ENCODE measurements at regions not wholly inside any gene's neighbourhood (a gene's known extent, or its start where the extent isn't known, plus 50 kb on each side); places are given as distances from the start of the nearest gene placed in this dataset.

DNA sequence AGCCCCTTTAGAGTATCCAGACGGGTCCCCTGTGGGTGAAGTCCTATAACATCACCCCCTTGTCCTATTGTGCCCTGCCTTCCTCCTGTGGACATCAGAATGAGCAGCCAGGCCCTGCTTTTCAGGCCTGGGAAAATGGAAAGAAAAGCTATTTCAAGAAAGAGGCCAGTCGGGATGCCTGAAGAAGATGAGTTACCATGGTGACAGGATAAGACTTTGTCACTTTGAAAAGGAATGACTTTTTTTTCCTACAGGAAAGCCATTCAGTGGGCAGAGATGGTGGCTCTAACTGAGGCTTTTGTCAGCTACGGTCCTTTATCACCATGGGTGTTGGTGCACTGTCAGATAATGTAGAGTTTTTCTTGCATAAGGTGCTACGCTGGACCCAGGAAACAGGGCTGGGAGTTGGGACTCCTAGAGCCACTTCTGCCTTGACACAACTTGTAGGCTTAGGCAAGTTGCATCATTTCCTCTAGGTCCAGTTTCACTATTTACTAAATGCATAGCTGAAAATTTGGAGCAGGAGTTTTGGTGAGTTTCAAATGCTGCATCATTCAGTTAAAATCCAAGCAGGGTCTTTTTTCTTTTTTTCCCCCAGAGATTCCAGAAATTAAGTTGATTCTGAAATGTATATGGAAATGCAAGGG is 179.0 kb upstream of the ADRA1D start:
- no peak for DNase-seq

DNA sequence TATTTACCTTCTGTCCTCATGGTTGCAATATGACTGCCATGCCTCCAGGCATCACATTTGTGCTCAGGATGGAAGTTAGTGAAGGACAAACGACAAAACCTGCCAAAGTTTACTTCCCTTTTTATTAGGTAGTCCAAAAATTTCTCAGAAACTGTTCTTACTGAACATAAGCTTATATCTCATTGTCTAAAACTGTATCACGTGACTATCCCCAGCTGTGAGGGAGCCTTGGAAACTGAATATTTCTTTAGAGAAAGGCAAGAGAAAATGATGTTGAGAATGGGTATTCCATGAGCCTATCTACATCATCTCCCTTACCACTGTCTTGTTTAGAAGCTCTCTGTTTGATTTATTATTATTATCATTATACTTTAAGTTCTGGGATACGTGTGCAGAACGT is 169.1 kb upstream of the ADRA1D start:
- DNase-seq = no peak

DNA sequence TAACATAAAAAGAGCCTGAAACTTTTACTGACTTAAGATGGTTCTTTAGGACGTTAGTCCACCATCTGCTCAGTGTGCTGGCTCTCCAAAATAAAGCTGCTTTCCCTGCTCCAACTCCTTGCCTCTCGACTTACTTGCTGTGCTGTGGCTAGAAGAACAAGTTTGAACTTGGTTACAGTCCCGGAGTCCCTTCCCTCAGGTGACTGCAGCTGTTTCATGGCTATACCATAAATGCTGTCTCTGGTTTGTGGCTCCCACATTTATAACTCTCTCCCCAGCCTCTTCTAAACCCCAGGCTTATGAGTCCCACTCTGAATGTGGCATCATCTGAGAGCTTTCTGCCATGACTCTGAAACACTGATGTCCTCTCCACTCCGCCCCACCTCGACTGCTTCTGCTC is 166.2 kb upstream of the ADRA1D start:
- DNase-seq = no peak

DNA sequence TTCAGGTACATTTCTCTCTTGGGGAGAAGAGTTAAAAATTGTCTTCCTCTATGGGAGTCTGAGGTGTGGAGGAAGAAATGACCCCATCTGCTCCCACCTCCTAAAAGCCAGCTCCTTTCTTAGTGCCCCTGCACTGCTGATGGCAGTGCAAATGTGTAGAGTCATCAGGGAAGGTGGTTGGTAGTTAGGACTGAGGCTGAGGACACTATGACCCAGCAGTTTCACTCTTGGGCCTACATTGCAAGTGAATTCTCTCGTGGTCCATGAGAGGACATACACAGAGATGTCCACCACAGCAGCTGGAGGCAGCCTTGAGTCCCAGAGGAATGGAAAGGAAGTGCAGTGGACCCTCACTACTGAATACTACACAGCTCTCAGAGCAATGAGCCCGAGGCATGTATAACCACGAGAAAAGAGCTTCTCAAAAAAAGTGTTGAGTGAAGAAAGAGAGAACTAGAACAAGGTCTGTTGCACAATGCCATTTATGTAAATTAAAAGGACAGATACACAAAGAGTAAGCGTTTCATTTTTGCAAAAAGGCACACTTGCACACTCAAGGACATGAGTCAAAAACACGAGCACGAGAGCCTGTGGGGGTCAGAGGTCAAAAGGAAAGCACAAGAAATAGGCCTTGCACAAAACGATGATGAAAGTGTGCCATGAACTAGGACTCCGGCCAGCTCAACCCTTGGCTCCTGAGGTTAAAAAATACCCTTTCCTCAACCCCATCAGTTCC is 164.4 kb upstream of the ADRA1D start:
- DNase-seq = no peak

DNA sequence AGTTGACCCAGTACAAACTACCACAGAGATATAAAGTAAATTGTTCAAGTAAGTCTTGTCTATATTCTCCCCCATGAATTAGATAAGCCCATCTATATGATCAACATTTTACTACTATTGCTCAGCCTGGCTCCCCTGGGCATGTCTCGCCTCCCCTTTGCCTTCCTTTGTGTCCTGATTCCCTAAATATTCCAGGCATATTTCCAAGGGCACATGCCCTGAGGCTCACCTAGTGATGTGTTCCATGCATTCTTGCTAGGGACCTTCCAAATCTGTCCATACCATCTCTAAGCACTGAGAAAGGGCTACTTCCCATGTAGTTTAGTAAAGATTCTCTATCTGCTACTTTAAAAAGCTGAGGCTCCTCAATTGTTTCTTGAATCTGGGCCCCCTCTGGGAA is 163.1 kb upstream of the ADRA1D start:
- DNase-seq = no peak

DNA sequence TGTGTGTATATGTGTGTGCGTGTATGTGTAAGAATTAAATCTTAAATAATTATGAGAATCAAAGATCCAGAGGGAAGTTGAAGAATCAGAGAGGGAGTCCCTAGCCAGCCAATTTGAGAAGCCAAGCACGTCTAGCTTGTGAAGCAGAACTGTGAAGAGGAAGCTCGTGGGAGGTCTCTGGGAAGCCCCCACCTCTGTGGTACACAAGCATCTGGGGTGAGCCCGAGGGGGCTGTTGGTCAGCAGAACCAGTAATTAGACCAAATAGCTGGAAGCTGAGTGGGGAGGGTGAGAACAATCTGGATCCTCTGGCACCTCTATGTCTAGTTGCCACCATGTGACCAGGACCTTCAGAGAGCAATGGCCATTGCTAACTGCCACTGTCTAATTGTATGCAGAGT is 162.7 kb upstream of the ADRA1D start:
- DNase-seq = no peak

DNA sequence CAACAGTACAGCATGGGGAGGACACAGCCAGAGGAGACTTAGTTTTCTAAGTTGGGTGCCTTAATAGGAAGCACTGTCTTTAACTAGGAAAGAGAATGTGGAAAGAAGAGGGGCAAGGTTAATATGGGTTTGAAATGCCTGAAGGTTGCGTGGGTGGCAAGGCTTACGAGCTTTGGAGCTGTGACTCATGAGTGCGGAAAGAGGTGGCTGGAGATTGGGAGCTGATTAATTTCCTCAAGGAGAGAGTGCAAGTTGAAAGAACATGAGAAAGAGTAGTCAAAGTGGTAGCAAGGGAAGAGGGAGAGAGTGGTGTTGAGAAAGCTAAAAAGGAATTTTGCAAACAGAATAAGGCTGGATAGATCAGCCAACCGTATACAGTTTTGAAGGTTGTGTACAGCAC is 157.5 kb upstream of the ADRA1D start:
- DNase-seq = no peak

DNA sequence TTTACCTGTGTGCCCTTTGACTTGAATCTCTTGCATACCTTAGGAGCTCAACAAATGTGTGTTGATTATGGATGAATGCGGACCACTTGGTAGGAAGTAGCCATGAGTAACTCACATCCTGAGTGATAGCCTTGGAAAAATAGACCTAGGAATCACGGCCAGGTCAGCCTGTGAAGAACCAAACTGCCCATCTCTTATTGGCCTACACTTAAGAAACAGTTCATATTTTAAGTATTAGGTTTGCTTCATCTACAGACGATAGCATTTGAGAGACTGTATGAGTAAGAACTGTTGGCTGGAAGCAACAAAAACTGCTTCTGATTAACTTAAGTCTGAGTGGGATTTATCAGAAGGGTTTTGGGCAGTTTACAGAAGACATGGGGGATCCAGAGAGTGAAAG is 152.5 kb upstream of the ADRA1D start:
- no peak for DNase-seq

DNA sequence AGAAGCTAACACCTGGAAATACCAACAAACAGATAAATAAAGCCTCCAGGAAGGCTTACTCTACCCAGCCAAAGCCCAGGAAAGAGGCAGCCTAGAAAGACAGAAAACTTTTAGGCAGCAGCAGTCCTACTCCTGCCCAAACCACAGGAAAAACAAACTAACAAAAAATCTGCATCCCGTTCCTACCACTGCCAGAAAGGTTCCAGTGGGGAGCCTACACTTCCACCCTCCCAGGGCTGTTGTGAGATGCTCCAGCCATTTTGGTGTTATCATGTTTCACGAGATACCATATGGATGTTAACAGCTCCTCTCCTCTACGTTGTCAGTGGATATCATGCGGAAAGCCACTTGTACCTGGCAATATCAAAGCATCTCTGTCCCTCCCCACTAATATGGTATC is 135.9 kb upstream of the ADRA1D start:
- DNase-seq = no peak

DNA sequence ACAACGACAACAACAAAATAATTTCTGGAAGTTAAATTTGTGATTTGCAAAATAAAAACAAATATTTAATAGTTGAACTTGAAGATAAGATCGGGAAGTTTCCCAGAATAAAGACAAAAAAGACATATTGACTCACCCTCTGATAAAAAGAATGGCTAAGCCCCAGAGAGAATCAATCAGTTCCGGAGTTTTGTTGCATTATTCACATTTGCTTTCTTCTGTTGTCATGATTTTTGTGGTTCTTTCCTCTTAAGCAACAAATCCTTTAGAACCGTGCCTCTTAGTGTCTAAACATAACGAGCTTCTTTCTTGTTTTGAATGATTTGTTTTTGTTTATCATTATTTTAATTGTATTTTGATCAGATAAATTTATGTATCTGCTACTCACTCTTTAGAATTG is 134.9 kb upstream of the ADRA1D start:
- DNase-seq = no peak

DNA sequence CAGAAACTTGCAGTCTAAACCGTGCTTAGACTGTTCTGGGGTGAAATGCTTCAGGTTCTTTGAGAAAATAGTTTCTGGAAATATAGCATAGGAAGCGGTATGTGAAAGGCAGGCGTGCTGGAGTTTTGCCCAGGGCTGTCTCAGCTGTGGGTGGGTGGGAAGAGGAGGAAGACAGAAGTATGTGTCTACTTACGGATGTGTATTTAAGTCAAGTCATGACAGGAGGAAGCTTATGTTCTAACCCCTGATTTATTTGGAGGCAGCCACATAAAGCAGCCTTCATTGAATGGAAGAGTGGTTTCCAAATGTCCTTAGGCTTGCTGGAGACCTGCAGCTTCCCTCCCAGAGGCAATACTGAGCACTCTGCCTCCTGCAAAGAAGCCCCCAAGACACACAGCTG is 126.8 kb upstream of the ADRA1D start:
- DNase-seq = no peak

DNA sequence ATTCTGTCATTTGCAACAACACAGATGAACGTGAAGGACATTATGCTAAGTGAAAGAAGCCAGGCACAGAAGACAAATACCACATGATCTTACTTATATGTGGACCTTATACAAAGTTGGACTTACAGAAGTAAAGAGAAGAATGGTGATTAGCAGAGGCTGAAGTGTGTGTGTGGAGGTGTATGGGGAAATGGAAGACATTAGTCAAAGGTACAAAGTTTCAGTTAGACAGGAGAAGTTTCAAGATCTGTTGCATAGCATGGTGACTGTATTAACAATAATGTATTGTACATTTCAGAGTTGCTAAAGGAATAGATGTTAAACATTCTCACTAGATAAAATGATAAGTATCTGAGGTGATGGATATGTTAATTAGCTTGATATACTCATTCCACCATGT is 124.4 kb upstream of the ADRA1D start:
- DNase-seq = no peak

DNA sequence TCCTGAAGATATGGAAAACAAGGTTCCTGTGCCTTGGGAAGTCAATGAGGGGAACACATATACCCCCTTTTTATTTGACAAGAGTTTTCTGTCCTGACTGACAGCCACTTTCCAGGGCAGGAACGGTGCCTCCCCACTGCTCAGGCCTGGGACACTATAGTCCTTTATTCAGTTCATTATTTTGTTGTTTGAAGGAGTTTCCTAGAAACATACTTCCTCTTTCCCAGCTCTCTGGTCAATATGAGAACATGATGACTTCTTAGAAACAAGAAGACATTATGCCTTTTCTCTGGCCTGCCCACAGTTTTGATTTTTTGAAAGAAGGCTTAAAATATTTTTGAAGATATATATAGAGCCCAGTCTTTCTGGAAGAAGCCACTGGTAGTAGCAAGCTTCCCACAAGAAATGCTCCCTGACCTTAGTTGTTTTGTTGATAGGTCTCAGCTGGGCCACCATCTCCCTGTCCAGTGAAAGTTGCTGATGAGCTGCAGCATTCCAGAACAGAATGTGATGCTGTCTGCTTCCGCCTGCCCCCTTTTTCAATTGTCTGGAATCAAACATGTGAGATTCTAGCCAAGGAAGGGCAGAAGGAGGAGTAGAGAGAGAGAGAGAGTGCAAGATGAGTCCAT is 122.7 kb upstream of the ADRA1D start:
- DNase-seq = no peak

DNA sequence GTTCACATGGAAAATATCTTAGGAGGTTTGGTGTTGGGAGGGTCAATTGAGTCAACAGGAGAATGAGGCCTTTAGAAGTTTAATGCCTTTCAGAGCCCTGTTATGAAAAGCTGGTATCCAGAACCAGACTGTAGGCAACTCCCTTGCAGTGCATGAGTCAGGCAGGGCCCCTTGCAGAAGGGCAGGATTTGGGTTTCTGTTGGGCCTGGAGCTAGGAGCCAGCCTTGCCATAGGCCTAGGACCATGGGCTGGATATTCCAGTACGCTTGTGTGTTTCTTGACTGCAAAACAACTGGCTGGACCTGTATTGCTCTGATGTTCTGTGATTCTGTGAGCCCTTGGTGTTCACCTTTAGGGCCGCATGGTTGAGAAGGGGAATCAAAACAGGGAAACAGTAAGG is 121.8 kb upstream of the ADRA1D start:
- DNase-seq = no peak

DNA sequence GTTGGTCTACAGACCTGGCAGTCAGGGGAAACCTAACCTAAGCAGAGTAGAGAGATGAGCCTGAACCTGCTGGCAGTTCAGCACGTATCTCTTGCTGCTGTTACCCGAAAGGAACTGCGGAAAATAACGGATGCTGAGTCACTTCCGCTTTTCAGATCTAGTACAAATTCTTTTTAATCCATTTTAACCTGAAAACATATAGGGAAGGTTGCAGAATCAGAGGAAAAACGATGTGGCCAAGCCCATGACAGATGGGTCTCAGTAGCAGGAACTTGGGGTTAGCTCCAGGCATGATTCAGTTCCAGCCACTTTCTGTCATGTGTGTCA is 120.7 kb upstream of the ADRA1D start:
- no peak for DNase-seq

DNA sequence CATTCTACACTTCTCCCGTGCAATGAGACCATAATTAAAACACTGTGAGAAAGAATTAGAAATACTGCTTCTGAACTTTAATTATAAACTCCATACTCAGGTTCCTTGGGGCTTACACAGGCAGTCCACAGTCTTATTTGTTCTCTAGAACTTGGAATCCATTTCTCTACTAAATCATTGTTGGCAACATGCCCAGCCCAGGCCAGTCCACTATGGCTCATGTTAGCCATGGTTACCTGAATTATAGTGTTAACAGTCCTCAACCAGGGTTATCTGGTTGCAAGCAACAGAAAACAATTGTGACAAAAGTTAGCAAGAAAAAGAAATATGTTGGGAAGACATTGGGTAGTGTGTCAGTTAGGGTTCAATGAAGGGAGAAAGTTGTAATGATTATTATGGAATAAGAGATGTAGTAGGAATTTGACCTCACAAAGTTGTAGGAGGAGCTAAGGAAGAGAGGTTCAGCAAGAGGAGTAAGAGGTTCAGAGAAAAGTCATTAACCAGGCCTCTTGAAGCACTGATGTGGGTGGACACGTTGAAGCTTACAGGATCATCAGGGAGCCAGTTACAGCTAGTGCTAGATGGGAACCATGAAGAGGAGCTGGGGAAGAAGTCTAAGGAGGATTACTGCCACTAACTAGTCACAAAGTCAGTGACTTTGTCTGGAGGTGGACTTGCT is 120.2 kb upstream of the ADRA1D start:
- DNase-seq = no peak

DNA sequence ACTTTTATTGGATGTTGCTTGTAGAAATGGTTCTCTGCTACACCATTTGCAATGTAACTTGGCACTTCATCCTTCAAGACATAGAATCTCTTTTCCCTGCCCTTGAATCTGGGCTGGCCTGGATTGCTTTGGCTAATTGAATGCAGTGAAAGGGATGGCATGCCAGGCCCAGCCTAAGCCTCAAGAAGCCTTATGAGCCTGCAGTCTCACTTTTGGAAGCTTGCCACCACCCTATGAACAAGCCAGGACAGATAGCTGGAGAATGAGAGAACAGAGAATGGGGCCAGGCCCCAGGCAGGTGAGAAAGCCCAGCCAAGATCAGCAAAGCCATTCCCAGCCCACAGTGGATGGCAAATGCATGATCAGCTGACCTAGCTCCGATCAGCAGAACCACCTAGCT is 117.0 kb upstream of the ADRA1D start:
- DNase-seq = no peak

DNA sequence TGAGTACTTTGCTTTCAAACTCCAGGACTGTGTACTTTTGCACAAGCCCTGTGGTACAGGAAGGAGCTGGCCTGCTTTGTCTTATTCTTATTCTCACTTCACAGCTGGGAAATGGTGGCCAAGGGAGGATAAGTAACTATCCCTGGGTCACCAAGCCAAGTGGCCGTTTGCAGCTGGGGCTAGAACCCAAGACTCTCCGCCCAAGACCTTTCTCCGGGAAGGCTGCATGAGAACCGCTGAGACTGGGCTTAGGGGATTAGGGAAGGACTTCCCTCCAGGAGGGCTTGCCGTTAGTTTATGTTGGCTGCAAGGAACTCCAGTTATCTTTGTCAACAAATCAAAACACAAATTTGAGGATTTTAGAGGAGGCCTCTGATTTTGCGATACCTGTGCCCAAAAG is 109.5 kb upstream of the ADRA1D start:
- DNase-seq = no peak

DNA sequence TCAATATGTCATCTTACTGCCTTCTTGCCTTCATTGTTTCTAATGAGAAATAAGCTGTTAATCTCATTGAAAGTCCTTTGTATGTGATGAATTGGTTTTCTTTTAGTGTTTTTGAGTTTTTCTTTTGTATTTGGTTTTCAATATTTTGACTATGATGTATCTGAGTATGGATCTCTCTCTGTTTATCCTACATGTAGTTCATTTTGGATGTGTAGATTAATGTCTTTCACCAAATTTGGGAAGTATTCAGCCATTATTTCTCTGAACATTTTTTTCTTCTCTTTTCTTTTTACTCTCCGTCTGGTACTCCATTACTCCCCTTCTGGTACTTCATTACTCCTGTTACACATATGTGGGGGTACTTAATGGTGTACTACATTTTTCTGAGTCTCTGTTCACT is 103.3 kb upstream of the ADRA1D start:
- no peak for DNase-seq

DNA sequence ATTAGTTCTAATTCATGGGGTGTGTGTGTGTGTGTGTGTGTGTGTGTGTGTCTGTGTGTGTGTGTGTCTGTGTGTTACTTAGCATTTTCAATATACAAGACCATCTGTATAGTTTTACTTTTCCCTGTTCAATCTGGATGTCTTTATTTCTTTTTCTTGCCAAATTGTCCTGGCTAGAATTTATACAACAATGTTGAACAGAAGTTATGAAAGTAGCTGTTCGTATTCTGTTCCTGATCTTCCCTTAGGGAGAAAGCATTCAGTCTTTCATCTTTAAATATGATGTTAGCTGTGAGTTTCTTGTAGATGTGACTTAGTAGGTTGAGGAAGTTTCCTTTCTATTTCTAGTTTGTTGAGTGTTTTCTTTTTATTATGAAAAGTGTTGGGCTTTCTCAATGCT is 101.0 kb upstream of the ADRA1D start:
- DNase-seq = no peak

DNA sequence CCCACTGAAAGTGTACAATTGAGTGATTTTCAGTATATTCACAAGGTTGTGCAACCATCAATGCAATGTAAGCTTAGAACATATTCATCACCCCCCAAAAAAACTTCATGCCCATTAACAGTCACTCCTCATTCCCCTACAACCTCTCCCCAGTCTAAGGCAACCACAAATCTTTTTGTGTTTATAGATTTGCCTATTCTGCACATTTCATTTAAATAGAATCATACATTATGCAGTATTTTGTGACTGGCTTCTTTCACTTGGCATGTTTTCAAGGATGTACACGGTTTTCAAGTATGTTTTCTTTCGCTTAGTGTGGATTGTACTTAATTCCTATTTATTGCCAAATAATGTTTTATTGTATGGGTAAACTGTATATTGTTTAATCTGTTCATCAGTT is 95.6 kb upstream of the ADRA1D start:
- DNase-seq = no peak

DNA sequence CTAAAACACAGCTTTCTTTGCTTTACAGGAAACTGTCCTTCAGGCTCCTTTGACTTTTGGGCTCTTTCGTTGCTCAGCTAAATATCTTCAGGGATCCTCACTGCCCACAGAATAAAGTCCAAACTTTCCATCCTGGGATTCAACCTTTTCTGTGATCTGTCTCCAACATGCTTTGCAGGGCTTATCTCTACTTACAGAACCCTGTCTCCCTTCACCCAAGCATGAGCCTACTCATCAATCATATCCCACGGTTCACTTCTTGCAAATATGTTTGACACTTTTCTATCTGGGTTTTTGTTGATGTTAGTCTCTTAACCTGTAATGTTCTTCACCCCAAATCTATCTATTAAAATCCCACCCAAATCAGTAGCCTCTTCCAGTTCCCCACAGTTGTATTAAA is 93.5 kb upstream of the ADRA1D start:
- DNase-seq = no peak

DNA sequence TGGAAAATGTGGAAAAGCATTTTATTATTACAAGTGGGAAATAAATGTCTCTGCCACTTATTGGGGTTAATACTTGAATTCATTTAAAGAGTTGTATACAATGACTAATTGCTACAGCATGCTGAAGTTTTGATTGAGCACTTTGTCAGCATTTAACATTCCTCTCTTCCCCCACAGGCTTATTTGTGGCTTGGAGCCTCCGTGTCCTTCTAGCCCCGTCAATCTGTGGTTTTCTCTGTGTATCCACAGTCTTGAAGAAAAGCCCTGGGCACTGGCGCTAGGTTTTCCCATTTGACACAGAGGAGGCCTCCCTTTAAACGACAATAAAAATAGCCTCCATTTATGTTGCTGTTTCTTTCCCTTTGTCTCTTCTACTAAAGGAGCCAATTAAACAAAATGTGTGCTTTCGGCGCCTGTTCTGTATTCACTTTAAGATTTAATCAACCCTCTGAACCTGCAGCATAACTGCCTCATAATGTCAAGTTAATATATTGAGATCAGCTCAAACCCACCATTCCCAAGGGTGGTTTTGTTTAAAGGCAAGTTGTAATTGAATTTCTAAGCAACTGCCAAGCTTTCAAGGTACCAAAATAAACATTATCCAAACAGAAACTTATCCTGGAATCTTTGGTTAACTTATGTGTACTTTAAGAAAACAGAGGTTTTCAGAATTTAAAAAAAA is 92.9 kb upstream of the ADRA1D start:
- no peak for DNase-seq

DNA sequence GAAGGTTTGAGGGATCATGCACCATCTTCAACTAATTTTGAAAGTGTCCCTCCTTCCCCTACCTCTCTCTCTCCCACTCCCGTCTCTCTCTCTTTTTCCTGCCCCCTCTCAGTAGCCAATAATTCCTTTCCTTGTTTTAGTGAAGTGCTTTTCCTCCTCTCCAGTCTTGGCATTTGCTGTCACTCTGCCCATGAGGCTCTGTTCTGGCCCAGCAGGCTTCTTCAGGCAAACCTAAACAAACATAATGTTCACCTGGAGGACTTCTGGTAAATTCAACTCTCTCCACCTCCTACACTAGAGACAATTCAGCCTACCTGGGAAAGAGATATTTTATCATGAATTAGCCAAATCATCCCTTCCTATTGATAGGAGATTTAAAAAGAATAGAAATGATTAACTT is 86.6 kb upstream of the ADRA1D start:
- DNase-seq = no peak

All from NCI-H2227 treated with DMSO at 0.1 percent for 48 hours (cell line).